ENCODE measurements at regions not wholly inside any gene's neighbourhood (a gene's known extent, or its start where the extent isn't known, plus 50 kb on each side); places are given as distances from the start of the nearest gene placed in this dataset.

GRCh38 chr20:61086031-61086430 is 166.0 kb upstream of the CDH4 start:
- TF ChIP-seq ARNTL (CRISPR knock-in tag; IDR thresholded peaks at IDR 0.05; ENCODE audit: borderline replicate concordance, low read depth) (no peak), PATZ1 (CRISPR knock-in tag; IDR thresholded peaks at IDR 0.05; ENCODE audit: borderline replicate concordance) (no peak), RARB (CRISPR knock-in tag; IDR thresholded peaks at IDR 0.05) (no peak), PPARA (CRISPR knock-in tag; IDR thresholded peaks at IDR 0.05; ENCODE audit: borderline replicate concordance) (no peak), ISL1 (CRISPR knock-in tag; IDR thresholded peaks at IDR 0.05) (no peak), GLIS3 (CRISPR knock-in tag; IDR thresholded peaks at IDR 0.05) (no peak), TCF4 (CRISPR knock-in tag; IDR thresholded peaks at IDR 0.05; ENCODE audit: borderline replicate concordance) (no peak), ZNF70 (CRISPR knock-in tag; IDR thresholded peaks at IDR 0.05) (no peak), ZNF8 (CRISPR knock-in tag; IDR thresholded peaks at IDR 0.05) (no peak), ZFP30 (CRISPR knock-in tag; IDR thresholded peaks at IDR 0.05) (no peak), POU6F1 (CRISPR knock-in tag; IDR thresholded peaks at IDR 0.05; ENCODE audit: borderline replicate concordance, low read depth) (no peak), CREB5 (CRISPR knock-in tag; IDR thresholded peaks at IDR 0.05; ENCODE audit: low read depth) (no peak), ZFP3 (CRISPR knock-in tag; IDR thresholded peaks at IDR 0.05) (no peak), CSDC2 (CRISPR knock-in tag; IDR thresholded peaks at IDR 0.05) (no peak)
